ENCODE measurements at regions not wholly inside any gene's neighbourhood (a gene's known extent, or its start where the extent isn't known, plus 50 kb on each side); places are given as distances from the start of the nearest gene placed in this dataset.

DNA sequence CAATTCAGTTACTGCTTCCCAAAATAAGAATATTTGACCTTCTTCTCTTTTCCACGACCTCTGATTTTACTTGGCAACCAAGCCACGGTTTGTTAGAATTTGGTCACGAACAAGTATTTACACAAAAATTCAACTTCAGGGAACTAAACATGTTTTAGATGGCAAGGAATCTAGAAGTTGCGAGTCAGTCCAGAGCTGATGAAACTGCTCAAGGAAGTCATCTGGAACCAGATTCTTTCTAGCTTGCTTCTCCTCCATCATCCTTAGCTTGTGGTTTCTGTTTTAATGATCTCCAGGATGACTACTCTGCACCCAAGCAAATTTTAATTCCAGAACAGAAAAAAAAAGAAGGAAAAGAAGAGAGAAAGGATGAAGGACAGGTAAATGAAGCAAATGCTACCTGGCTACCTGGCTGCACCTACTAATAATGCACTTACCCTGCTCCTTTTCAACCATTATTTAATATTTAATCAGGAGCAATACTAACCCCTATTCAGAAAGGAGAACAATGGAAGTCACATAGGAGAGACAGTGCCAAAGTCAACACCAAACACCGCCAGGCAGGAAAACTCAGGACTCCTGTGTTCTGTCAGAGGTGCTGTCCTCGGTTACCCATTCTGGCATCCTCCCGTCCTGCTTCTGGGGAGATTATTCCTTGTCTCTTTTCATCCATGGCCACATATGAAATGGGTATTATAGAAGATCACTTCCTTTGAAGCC is 54.2 kb upstream of the RGS7 start:
- no peak for TF ChIP-seq CTCF (IDR thresholded peaks at IDR 0.05)
- TF ChIP-seq POLR2A (IDR thresholded peaks at IDR 0.05), result no peak
